Endodermal cell (in vitro differentiated cells): ENCODE measurements at regions not wholly inside any gene's neighbourhood (a gene's known extent, or its start where the extent isn't known, plus 50 kb on each side); places are given as distances from the start of the nearest gene placed in this dataset.

Experiments
- DNase-seq: peaks from one replicate; pipeline ENCODE4 v3.0.0-alpha.2; 2017
- H3K27ac ChIP-seq: 2 replicates; pipeline ENCODE4 v1.5.1; 2013; ENCODE audit warnings: mild to moderate bottlenecking, low read depth, low read length, moderate library complexity
- H3K27me3 ChIP-seq: 2 replicates; pipeline ENCODE4 v1.6.1; 2013; ENCODE audit warnings: mild to moderate bottlenecking, low read length, moderate library complexity; ENCODE audit not compliant: insufficient read depth, control insufficient read depth, poor library complexity, severe bottlenecking
- H3K36me3 ChIP-seq: 2 replicates; pipeline ENCODE4 v1.7.0; 2013; ENCODE audit warnings: mild to moderate bottlenecking, low read length, moderate library complexity; ENCODE audit not compliant: control insufficient read depth, insufficient read depth
- H3K4me1 ChIP-seq: one replicate; pipeline ENCODE4 v1.7.0; 2013; ENCODE audit warnings: low read length; ENCODE audit not compliant: control insufficient read depth, insufficient read depth
- H3K4me3 ChIP-seq: 2 replicates; pipeline ENCODE4 v1.5.1; 2013; ENCODE audit warnings: mild to moderate bottlenecking, low read length, moderate library complexity
- H3K9ac ChIP-seq: 2 replicates; pipeline ENCODE4 v1.6.1; 2013; ENCODE audit warnings: mild to moderate bottlenecking, low read length, moderate library complexity; ENCODE audit not compliant: poor library complexity, severe bottlenecking; ENCODE audit errors: extremely low read depth
- H3K9me3 ChIP-seq: 2 replicates; pipeline ENCODE4 v1.6.1; 2013; ENCODE audit warnings: mild to moderate bottlenecking, low read length, moderate library complexity; ENCODE audit not compliant: control insufficient read depth
- H3K27ac Mint-ChIP-seq: 2 replicates; pipeline ENCODE4 v1.8.0; 2020; ENCODE audit warnings: mixed read lengths
- H3K27me3 Mint-ChIP-seq: 2 replicates; pipeline ENCODE4 v1.8.0; 2021; ENCODE audit warnings: mild to moderate bottlenecking, mixed read lengths; ENCODE audit not compliant: insufficient read depth
- H3K36me3 Mint-ChIP-seq: 2 replicates; pipeline ENCODE4 v1.8.0; 2020; ENCODE audit warnings: low read depth, mixed read lengths
- H3K4me1 Mint-ChIP-seq: 2 replicates; pipeline ENCODE4 v1.8.0; 2020; ENCODE audit warnings: mixed read lengths
- H3K4me3 Mint-ChIP-seq: 2 replicates; pipeline ENCODE4 v1.8.0; 2020; ENCODE audit warnings: mild to moderate bottlenecking, moderate library complexity, mixed read lengths
- H3K9me3 Mint-ChIP-seq: 2 replicates; pipeline ENCODE4 v1.8.0; 2020; ENCODE audit warnings: mild to moderate bottlenecking, mixed read lengths
- CTCF ChIP-seq: fragments of 200-600 bp; sonication (generic); conservative IDR thresholded peaks from 2 replicates; pipeline ENCODE4 v1.5.0; 2021; ENCODE audit warnings: antibody characterized with exemption, mild to moderate bottlenecking
- WGBS, 2 experiments: methylation state at CpG; one replicate each; pipeline versions ENCODE4 v1.1.5 to v1.1.7; 2013; ENCODE audit warnings: missing lambda C conversion rate in 2 of 2, mixed read lengths in 1 of 2; ENCODE audit not compliant: insufficient coverage in 1 of 2, insufficient read length in 1 of 2; 5-methylcytosine and 5-hydroxymethylcytosine counted together

GRCh38 chr19:31413353-31413752 lies 64.1 kb upstream of the TSHZ3 start:
- TF ChIP-seq CTCF: no peak
- Histone ChIP-seq H3K9ac (no peak overlapping the region), H3K27ac (no peak overlapping the region), H3K4me3 (no peak overlapping the region), H3K9me3 (no peaks in the 10 kb centered on the region), H3K4me1 (no peaks in the 10 kb centered on the region), H3K36me3 (no peaks in the 10 kb centered on the region), H3K27me3 (no peaks in the 10 kb centered on the region)
- Mint-ChIP-seq H3K27ac (no peak overlapping the region), H3K4me1 (peaks cover 22% of the 10 kb centered on the region), H3K9me3 (no peaks in the 10 kb centered on the region), H3K4me3 (no peak overlapping the region), H3K27me3 (peaks cover 6% of the 10 kb centered on the region), H3K36me3 (no peaks in the 10 kb centered on the region)
- no peak for DNase-seq
- WGBS, 2 experiments: 80 to 81% methylated on average over 5 to 8 of the region's 8 CpGs

- Mint-ChIP-seq H3K36me3 (no peaks in the 10 kb centered on the region), H3K27me3 (peaks cover 6% of the 10 kb centered on the region), H3K4me3 (no peak overlapping the region), H3K4me1 (peaks cover 38% of the 10 kb centered on the region), H3K9me3 (no peaks in the 10 kb centered on the region), H3K27ac (no peak overlapping the region)
- H3K9me3 ChIP-seq: no peaks in the 10 kb centered on the region
- H3K4me3 ChIP-seq: no peak overlapping the region
- H3K36me3 ChIP-seq: no peaks in the 10 kb centered on the region
- no peak for TF ChIP-seq CTCF
- H3K9ac ChIP-seq: no peak overlapping the region
- no peak for DNase-seq
- no peaks in the 10 kb centered on the region for H3K27me3 ChIP-seq
- H3K27ac ChIP-seq: no peak overlapping the region
- 89 to 90% methylated on average over 2 of the region's 2 CpGs for WGBS, 2 experiments
- peaks cover 3% of the 10 kb centered on the region for H3K4me1 ChIP-seq
Observed at GRCh38 chr19:31415322-31415721, 66.1 kb upstream of the TSHZ3 start.

- Histone ChIP-seq H3K27ac (no peak overlapping the region), H3K4me1 (peaks cover 3% of the 10 kb centered on the region), H3K36me3 (no peaks in the 10 kb centered on the region), H3K27me3 (no peaks in the 10 kb centered on the region), H3K4me3 (no peak overlapping the region), H3K9me3 (no peaks in the 10 kb centered on the region), H3K9ac (no peak overlapping the region)
- 84% methylated on average over 2 of the region's 2 CpGs; no CpG with 5 or more reads in 1 of the 2 experiments for WGBS, 2 experiments
- Mint-ChIP-seq H3K4me1 (peaks cover 40% of the 10 kb centered on the region), H3K4me3 (no peak overlapping the region), H3K36me3 (no peaks in the 10 kb centered on the region), H3K27me3 (peaks cover 6% of the 10 kb centered on the region), H3K9me3 (no peaks in the 10 kb centered on the region), H3K27ac (no peak overlapping the region)
- peak; percentile 65 for TF ChIP-seq CTCF
- DNase-seq: peak; percentile 57
Observed at GRCh38 chr19:31416548-31416947, 67.3 kb upstream of the TSHZ3 start.
